ENCODE measurements at regions not wholly inside any gene's neighbourhood (a gene's known extent, or its start where the extent isn't known, plus 50 kb on each side); places are given as distances from the start of the nearest gene placed in this dataset.
A peak's percentile ranks its signal among the peaks of the same experiment; 100 is the strongest.

GRCh38 chr10:107913317-107914294 is 749.1 kb upstream of the SORCS1 start:
- H3K4me3 ChIP-seq (ENCODE audit: low read depth, low read length): peak overlapping the region; percentile 61

GRCh38 chr10:107901076-107901475 is 736.6 kb upstream of the SORCS1 start:
- no peak overlapping the region for H3K4me3 ChIP-seq (ENCODE audit: low read depth, low read length)

- H3K4me3 ChIP-seq (ENCODE audit: low read depth, low read length): no peak overlapping the region
These were observed 735.6 kb upstream of the SORCS1 start for GRCh38 chr10:107900131-107900530.

- H3K4me3 ChIP-seq (ENCODE audit: low read depth, low read length): no peak overlapping the region
These were observed 735.1 kb upstream of the SORCS1 start for GRCh38 chr10:107899502-107900062.

GRCh38 chr10:107899075-107899474 is 734.6 kb upstream of the SORCS1 start:
- no peak overlapping the region for H3K4me3 ChIP-seq (ENCODE audit: low read depth, low read length)

GRCh38 chr10:107898392-107898791 is 733.9 kb upstream of the SORCS1 start:
- H3K4me3 ChIP-seq (ENCODE audit: low read depth, low read length): no peak overlapping the region

- H3K4me3 ChIP-seq (ENCODE audit: low read depth, low read length): no peak overlapping the region
These were observed 730.0 kb upstream of the SORCS1 start for GRCh38 chr10:107894516-107894915.

GRCh38 chr10:107889105-107889504 is 724.6 kb upstream of the SORCS1 start:
- H3K4me3 ChIP-seq (ENCODE audit: low read depth, low read length): no peak overlapping the region

- no peak overlapping the region for H3K4me3 ChIP-seq (ENCODE audit: low read depth, low read length)
These were observed 715.7 kb upstream of the SORCS1 start for GRCh38 chr10:107880185-107880584.

- H3K4me3 ChIP-seq (ENCODE audit: low read depth, low read length): no peak overlapping the region
These were observed 708.5 kb upstream of the SORCS1 start for GRCh38 chr10:107873007-107873406.

- H3K4me3 ChIP-seq (ENCODE audit: low read depth, low read length): no peak overlapping the region
These were observed 701.2 kb upstream of the SORCS1 start for GRCh38 chr10:107865691-107866090.

- H3K4me3 ChIP-seq (ENCODE audit: low read depth, low read length): no peak overlapping the region
These were observed 694.6 kb upstream of the SORCS1 start for GRCh38 chr10:107859065-107859464.

- H3K4me3 ChIP-seq (ENCODE audit: low read depth, low read length): no peak overlapping the region
These were observed 691.5 kb upstream of the SORCS1 start for GRCh38 chr10:107856047-107856315.

GRCh38 chr10:107855301-107856046 is 691.0 kb upstream of the SORCS1 start:
- H3K4me3 ChIP-seq (ENCODE audit: low read depth, low read length): no peak overlapping the region

GRCh38 chr10:107848726-107849360 is 684.3 kb upstream of the SORCS1 start:
- no peak overlapping the region for H3K4me3 ChIP-seq (ENCODE audit: low read depth, low read length)

- H3K4me3 ChIP-seq (ENCODE audit: low read depth, low read length): no peak overlapping the region
These were observed 683.1 kb upstream of the SORCS1 start for GRCh38 chr10:107847620-107848019.

GRCh38 chr10:107834706-107835105 is 670.2 kb upstream of the SORCS1 start:
- H3K4me3 ChIP-seq (ENCODE audit: low read depth, low read length): no peak overlapping the region

GRCh38 chr10:107831772-107832171 is 667.3 kb upstream of the SORCS1 start:
- no peak overlapping the region for H3K4me3 ChIP-seq (ENCODE audit: low read depth, low read length)

GRCh38 chr10:107829161-107829560 is 664.7 kb upstream of the SORCS1 start:
- no peak overlapping the region for H3K4me3 ChIP-seq (ENCODE audit: low read depth, low read length)

GRCh38 chr10:107826171-107826570 is 661.7 kb upstream of the SORCS1 start:
- H3K4me3 ChIP-seq (ENCODE audit: low read depth, low read length): no peak overlapping the region

- H3K4me3 ChIP-seq (ENCODE audit: low read depth, low read length): no peak overlapping the region
These were observed 650.5 kb upstream of the SORCS1 start for GRCh38 chr10:107814865-107815487.

Data from iPS-11a (cell line).